A673 (cell line): ENCODE measurements at regions not wholly inside any gene's neighbourhood (a gene's known extent, or its start where the extent isn't known, plus 50 kb on each side); places are given as distances from the start of the nearest gene placed in this dataset.

Experiments used
- CTCF ChIP-seq: fragments of 300-800, 200-600 bp; sonication (generic); conservative IDR thresholded peaks from 2 replicates; pipeline ENCODE4 v1.5.1; 2017; ENCODE audit warnings: low read depth, mild to moderate bottlenecking, antibody characterized with exemption, low read length, moderate library complexity, mixed read lengths
- EZH2 ChIP-seq: fragments of 200-600 bp; sonication (generic); IDR thresholded peaks from 2 replicates; pipeline ENCODE4 v1.6.1; 2017; ENCODE audit warnings: borderline replicate concordance, low read depth, mild to moderate bottlenecking, mixed read lengths, antibody characterized with exemption, low read length; ENCODE audit not compliant: poor library complexity, severe bottlenecking

- TF ChIP-seq CTCF, result no peak
- no peak for TF ChIP-seq EZH2
Measured at GRCh38 chr9:78118742-78119473, 87.3 kb upstream of the GNAQ start.
